ENCODE measurements at regions not wholly inside any gene's neighbourhood (a gene's known extent, or its start where the extent isn't known, plus 50 kb on each side); places are given as distances from the start of the nearest gene placed in this dataset.

DNA sequence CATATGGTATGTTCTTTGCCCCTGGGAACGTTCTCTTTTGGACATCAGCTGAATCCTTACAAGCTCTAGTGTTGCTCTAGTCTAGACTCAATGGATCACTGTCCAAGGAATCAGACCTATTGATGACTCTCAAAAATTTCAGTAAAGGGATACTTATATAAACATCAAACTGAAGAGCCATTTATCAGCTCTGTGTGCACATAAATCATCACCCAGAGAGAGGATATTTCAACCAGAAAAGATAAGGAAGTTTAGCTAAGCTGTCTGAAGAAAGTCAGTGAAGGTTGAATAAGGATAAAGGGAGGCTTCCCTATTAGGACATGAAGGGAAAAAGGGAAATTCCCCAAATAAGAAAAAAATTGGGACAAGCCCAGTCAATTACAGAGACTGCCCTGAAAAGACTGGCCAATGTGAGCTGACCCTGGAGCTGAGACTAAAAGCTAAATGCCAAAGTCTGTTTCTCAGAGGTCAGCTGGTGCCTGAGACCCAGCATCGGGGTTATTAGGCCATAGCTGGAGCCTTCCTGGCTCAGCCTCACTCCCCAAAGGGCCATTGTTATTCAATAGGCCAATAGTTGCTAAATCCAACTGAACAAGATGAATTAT lies 424.1 kb upstream of the THBS1 start:
- TF ChIP-seq, protein P1, sequence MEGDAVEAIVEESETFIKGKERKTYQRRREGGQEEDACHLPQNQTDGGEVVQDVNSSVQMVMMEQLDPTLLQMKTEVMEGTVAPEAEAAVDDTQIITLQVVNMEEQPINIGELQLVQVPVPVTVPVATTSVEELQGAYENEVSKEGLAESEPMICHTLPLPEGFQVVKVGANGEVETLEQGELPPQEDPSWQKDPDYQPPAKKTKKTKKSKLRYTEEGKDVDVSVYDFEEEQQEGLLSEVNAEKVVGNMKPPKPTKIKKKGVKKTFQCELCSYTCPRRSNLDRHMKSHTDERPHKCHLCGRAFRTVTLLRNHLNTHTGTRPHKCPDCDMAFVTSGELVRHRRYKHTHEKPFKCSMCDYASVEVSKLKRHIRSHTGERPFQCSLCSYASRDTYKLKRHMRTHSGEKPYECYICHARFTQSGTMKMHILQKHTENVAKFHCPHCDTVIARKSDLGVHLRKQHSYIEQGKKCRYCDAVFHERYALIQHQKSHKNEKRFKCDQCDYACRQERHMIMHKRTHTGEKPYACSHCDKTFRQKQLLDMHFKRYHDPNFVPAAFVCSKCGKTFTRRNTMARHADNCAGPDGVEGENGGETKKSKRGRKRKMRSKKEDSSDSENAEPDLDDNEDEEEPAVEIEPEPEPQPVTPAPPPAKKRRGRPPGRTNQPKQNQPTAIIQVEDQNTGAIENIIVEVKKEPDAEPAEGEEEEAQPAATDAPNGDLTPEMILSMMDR (IDR thresholded peaks at IDR 0.05; ENCODE audit: insufficient read depth, low read depth, low read length) = no peak
- no peak for TF ChIP-seq EZH2 (IDR thresholded peaks at IDR 0.05; ENCODE audit: insufficient read depth, low read length)
